HG03175 (cell line): ENCODE measurements at regions not wholly inside any gene's neighbourhood (a gene's known extent, or its start where the extent isn't known, plus 50 kb on each side); places are given as distances from the start of the nearest gene placed in this dataset.
"Not testable (repeated sequence)": the region's sequence is repeated elsewhere in the genome, so short reads cannot be mapped to it uniquely, and the experiment has no call there.

ENCODE experiments used
- ATAC-seq: cut with Tn5 transposase; IDR thresholded peaks from one replicate; pipeline ENCODE4 v1.9.1; 2021; ENCODE audit warnings: mild to moderate bottlenecking, moderate library complexity; ENCODE audit not compliant: unreplicated experiment

DNA sequence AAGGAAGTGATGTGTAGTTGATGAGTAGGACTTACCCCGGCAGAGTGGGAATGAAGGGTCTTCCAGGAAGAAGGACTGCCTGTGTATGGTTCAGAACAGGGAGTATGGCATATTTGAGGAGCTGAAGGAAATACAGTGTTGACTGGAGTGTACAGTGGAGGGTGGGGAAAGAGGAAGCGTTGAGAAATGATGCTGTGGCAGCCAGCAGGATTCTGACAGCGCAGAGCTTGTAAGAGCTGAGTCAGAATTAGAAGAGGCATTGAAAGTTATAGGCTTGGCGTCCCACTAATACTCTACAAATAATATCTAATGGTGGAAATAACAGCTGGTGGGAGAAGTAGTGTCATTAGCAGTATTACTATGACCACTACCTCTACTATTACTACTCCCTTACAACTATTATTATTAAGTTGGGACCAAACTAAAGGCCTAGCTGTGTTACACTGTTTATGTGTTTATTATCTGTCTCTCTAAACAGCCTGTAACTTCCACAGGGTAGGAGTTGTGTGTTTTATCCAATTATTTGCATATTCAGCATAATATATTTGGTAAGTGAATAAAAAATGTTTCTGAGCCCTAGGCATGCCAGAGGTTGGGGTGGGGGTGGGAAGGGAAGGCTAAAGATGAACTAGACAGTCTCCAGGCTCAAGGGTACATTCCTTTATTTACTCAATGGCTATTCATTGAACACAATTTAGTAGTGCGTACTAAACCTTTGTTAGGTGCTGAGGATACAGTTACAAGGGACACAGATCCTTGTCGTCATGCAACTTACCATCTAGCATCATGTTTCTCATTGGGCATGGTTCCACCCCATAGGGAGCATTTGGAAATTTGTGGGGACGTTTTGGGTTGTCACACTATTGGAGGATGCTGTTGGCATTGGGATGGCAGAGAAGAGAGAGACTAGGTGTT is 428.8 kb upstream of the ONECUT1 start:
- ATAC-seq = no peak

DNA sequence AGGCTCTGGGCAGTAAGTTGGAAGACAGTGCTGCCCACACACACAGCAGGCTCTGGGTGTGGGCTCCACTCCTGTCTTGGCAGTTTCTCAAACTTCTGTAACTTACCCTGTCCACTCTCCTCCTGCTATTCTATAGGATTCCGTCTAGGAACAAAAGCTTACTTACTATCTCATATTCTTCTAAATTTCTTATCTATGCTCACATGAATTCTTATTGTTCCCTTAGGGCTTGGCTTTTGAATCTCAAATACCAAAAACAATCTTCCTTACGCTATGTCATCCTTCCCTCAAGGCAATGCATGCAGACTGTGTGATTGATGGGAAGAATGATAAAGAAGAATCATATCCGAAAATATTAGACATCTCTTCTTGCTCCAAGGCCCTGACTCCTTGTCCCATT is 425.9 kb upstream of the ONECUT1 start:
- ATAC-seq = no peak

DNA sequence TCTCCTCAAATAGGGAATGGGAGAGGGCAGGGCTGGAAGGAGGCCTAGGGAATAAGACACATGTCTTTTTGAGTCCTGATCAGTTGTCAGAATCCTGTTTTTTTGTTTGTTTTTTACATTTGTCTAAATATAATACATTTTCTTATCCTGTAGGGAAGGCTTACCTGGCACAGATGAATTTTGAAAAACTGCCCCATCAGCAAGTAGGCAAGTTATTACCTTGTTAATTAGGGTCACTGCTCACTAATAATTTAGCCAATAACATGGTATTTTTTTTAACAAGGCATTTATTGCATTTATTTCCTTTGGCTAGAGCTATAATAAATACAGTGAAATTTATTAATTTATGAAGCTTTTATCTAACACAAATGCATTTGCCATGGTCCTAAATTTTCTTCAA is 423.2 kb upstream of the ONECUT1 start:
- ATAC-seq = no peak

DNA sequence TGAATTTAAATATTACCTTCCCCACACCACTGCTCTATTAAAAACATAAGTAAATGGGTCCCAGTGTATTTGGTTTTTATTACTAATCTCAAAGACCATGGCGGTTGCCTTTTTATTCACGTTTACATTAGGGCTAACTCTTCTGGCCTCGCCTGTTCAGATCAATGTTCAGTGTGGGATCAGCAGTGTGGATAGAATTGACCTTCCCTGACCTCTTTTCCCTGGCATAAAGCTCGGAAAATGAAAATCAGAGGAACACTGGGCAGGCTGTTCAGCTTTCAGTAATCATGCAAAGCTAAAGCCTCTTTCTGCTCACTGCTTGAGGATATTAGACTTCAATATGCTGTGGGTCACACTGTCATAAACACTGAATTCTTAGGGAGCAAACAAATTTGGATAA is 422.6 kb upstream of the ONECUT1 start:
- no peak for ATAC-seq

DNA sequence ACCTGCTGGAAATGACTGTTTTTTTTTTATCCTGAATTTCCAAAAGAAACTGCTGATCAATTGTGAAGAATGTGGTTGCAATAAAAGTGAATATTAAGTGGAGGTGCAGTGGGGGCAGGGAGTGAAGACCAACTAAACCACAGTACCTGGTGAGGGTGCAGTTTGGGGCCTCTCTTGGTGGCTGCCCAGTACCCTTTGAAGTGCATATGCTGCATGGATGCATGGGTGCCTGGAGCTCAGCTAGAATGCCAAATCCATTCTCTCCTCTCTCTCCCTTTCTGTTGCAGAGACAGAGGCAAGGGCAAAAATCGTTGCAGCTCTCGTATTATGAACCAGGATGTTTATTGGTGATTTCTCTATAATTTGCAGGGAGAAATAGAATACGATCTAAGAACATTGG is 420.5 kb upstream of the ONECUT1 start:
- no peak for ATAC-seq

DNA sequence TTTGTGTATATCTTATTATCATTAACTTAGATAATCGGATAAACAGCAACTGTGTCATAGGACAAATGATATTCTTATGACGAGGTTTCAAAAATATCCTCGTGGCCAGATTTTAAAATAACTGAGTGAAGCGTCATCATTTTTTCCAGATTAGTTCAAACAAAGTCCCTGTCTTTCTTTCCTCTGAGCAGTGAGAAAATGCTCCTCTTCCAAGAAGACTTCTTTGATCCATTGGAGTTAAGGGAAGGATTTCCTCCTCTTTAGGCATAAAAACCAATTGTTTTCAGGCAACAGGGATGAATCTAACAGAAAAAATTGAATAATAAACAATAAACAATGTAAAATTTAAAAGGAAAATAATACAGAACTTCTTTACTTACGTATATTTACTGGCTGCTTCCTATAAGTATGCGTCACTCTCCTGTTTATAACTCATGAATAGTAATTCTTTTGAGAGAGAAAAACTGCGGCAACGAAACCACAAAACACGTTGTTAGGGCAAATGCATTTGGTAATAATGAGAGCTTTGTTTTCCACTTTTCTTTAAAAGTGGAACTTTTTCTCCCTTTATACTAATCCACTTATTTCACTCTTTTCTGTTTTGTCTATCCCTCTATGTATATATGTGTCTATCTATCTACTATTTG is 419.4 kb upstream of the ONECUT1 start:
- no peak for ATAC-seq

DNA sequence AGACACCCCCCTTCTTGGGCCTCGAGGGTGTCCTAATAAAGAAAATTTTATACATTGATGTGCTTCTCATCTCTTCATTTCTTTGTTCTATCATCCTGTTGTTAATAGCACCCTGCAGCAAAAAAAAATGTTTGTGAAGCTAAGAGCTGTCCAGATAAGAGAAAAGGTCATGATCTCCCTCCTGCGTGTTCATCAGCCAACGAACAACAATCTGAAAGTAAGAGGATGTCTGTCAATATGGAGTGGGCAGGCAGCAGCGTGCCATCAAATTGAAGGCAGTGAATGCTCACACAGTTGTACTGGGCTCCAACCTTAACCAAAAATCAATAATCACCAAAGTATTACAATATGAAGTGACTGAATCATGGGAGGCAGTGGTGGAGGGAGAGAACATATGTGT is 418.6 kb upstream of the ONECUT1 start:
- ATAC-seq = no peak

DNA sequence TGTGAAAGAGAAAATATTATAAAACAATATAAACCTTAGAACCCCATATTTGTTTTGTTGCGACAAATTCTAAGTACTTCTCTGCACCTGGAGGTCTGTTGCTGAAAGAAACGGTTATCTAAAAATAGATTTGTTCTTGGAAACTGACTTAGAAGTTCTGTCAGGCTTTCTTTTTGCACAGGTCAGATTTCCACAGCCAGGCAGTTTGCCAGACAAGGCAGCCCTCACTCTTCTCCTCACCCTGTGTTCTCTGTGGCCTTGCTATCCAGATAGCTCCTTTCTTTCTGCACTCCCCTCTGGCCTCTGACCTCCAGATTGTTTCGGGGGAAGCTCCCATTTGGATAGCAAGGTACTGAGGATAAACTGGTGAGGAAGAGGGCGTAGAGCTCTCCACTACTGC is 413.3 kb upstream of the ONECUT1 start:
- ATAC-seq = no peak

DNA sequence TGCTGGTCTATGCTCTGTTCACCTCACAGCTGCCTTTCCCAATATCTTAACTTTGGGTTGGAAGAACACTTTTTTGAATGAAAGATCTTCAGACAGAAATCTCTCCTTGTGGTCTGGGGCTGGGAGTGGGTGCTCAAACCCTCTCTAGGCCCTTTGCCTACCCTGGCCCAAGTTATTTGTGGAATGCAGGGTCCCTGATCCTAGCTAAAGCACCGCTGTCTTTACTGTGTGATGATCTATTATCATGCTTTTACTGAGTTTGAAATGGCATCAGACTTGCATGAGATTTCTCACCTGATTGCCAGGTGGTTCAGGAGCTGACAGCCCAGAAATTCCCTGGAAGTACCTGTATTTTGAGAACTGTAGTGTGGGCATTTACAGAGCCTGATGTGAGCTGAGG is 412.7 kb upstream of the ONECUT1 start:
- no peak for ATAC-seq

DNA sequence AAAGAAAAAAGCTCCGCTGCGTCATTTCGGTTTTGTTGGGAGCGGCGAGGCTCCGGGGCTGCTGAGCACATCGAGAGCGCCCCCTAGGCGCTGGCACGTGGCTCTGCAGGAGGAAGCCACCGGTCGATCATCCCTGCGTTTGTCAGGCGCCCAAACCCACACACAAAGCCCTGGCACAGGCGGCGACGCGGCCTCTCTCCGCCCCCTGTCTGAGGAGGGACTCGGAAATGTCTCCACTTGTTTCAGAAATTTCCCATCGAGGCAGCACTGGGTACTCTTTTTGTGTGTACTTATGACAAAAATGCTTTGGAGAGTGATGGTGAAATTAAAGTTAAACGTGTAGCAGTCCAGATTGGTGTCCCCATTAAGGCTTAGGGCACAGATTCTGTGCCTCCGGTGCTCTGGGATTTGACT is 407.3 kb upstream of the ONECUT1 start:
- peak; percentile 93 for ATAC-seq

DNA sequence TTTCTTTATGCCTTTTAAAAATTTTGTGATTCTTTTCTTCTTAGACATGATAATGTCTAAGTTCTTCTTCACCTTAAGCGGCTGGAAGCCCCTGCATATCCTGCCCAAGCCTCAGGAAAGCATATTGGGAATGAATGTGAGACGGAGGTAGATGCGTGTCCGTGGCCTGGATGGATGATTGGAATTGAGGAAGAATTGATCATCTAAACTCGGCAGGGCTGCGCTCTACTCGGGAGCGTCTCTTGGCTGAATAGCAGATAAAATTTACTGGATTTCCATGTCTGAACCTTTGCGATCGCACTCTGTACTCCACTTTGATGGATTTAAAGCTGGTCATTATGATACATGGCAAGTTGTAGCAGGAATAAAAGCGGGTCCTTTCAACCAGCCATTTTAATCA is 406.7 kb upstream of the ONECUT1 start:
- ATAC-seq = no peak

DNA sequence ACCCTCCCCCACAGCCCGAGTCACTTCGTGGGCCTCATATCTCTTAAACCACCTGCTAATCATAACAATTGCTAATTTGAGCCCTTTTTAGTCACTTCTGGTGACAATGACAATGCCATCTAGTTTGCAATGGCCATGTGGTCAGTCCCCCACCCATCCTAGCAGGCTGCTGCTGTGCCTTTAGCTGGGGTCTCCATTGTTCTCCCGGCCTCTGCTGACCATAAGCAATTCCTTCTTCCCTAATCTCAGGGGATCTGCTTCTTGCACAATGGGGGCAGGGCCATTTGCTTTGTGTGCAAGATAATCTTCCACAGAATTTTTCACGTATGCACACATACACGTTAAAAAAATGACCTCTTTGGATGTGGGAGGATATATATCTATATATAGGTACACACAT is 406.1 kb upstream of the ONECUT1 start:
- ATAC-seq = no peak

DNA sequence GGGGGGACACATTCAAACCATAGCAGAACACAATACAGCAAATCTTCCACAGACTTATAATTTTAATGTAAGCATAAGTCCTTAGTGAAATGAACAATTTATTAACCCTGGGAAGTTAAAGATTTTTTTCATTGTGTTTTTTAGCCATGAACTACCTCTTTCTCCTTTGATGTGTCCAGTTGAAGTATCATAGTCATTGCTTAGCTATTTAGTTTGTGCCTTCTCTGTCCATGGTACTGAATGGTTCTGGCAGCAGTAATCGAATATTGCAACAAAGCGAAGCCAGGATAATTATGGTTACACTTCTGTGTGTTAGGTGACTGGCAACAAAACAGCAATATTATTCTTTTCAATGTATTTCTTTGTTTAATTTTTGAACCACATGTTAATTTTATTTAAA is 403.0 kb upstream of the ONECUT1 start:
- ATAC-seq = no peak

DNA sequence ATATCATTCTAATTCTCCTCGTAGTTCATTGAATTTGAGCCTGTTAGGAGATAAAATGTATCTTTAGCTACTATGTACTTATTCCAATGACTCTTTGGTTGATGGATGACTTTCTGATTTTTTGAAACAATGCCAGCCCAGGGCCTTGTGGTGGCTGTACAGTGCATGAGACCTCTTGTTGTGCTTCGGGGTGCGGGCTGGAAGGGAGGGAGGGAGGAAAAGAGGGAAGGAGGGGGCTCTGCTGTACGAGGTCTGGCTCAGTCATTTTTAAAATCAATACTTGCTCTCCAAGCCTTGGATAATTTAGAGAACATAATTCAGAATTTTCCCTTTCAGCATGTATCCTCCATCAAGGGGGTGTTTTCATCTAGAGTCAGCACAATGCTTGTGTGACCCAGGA is 399.7 kb upstream of the ONECUT1 start:
- ATAC-seq = no peak

DNA sequence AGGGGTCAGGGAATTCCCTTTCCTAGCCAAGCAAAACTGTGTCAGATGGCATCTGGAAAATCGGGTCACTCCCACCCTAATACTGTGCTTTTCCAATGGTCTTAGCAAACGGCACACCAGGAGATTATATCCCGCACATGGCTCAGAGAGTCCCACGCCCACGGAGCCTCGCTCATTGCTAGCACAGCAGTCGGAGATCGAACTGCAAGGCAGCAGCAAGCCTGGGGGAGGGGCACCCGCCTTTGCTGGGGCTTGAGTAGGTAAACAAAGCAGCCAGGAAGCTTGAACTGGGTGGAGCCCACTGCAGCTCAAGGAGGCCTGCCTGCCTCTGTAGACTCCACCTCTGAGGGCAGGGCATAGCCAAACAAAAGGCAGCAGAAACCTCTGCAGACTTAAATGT is 393.3 kb upstream of the ONECUT1 start:
- not testable (repeated sequence) for ATAC-seq

DNA sequence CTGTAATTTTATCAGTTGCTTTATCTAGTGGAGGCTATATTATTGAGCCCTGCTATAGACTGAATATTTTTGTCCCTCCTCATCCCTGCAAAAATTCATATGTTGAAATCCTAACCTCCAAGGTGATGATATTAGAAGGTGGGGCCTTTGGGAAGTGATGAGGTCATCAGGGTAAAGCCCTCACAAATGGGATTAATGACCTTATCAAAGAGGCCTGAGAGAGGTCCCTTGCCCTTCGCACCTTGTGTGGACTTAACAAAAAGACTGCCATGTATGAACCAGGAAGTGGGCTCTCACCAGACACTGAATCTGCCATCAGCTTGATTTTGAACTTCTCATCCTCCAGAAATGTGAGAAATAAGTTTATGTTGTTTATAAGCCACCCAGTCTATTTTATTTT is 381.4 kb upstream of the ONECUT1 start:
- ATAC-seq = no peak

DNA sequence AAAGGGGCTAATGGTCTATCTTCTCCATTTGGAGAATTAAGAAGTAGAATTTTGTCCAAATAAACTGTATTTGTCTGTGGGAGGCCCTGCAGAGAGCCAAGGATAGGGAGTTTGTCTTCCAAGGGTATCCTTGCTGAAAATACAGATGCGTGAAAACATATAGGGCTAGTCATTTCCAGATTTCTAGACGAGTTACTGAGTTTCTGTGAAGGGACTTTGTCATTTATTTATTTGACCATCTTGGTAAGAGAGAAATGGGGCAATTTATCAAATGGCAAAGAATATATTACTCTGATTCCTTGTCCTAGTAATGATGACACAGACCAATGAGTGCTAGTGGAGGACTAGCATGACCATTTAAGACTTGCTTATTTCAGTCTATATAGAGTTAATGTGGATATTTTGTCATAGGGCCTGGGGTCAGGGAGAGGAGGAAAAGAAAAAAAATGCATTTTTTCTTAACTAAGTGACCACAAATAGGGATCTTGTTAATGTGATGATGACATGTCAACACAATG is 376.6 kb upstream of the ONECUT1 start:
- ATAC-seq = no peak

DNA sequence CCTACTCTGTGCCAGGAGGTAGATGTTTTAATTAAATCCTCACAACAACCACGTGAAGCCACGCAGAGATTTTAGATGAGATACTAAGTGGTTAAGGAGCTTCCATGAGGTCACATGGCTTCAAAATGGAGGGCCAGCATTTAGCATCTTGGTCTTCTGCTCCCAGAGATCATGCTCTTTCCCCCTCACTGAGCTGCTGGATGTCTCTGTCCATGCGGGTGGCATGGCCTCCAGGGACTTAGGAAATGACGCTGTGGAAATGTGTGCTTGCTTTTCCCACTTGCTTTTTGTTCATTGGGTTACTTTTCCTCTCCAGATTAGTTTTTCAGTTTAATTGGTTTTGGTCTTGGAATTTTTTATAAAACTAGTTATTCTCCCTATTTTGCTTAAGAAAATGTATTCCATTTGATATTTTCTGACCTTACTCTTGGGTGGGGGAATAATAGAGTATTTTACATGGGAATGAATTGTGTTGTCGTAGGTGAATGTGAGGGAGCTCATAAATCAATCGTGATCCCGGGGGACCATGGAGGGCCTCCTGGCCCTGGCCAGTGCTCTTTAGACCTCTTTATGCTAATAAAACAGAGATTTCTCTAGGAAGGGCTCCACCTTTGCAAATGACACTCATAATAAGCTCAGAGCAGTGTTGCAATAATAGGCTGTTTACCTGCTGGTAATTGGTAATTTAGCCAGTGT is 376.0 kb upstream of the ONECUT1 start:
- ATAC-seq = no peak

DNA sequence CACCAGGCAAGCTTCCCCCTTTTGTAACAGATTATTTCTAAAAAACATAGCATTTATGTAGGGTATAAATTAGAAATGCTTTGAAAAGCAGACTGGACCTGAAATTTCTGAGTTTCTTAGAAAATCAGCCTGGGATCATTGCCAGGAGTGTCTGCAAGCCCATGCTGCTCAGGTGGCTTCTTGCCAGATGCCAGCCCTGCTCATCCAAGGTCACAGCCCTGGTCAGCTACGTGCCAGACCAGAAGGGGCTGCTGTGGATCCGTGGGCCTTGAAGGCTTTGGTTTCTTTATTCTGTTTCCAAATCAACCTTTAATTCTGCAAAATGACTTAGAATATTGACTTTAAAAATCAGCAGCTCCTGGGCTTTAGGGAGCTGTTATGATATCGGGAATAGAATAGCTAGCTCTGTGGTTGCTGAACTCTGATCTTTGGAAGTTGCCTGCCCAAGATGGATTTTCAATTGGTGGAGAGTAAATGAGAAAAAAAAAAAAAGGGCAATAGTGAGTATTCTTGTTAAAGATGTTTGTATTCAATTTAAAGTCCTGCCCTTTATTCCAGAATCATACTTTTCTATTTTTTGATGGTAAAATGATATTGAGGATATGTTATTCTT is 370.1 kb upstream of the ONECUT1 start:
- no peak for ATAC-seq

DNA sequence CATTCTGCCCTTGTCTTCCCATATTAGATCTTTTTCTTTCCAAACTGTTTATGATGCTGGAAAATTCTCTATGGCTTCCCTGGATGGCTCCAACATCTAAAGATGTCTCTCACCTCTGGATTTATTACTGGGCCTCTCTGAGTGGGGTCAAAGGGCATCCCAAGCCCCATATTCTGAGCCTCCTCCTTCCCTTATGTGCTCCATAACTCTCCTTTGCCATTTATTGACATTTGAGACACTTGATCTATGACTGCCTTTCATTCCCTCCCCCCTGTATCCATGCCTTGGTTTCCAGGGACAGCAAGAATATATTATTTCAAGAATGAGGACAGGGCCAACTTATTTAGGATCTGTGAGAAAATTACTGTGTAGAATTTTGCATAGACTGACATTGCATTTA is 369.3 kb upstream of the ONECUT1 start:
- no peak for ATAC-seq

DNA sequence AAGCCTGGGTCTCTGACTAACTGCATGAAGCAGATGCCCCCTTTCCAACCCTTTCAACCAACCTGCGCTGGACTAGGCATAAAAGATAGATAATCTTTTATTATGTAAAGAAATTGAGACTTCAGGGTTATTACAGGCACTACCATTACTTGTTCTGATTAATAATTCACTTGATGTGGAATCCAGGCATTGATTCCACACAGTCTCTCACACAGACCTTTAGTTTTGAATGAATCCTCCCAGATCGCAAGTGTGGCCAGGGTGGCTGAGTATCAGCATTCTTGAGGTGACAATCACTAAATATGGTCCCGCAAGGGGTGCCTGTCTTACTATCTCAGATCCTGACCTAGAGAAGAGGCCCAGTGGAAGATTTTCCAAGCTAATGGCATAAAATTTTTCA is 368.9 kb upstream of the ONECUT1 start:
- ATAC-seq = no peak
